Esophagus squamous epithelium (tissue), 4 donors: ENCODE measurements at regions not wholly inside any gene's neighbourhood (a gene's known extent, or its start where the extent isn't known, plus 50 kb on each side); places are given as distances from the start of the nearest gene placed in this dataset.

Source experiments
- CTCF ChIP-seq, 6 experiments: fragments of 450-650 bp in 4 of 6; fragments of 200-600 bp in 2 of 6; sonication (generic) in 2 of 6; IDR thresholded peaks; one replicate each; pipeline ENCODE4 v1.5.1; 2016 to 2019; ENCODE audit warnings: antibody characterized with exemption in 6 of 6, mild to moderate bottlenecking in 4 of 6, moderate library complexity in 4 of 6
- POLR2A ChIP-seq, 4 donors: fragments of 450-650 bp; IDR thresholded peaks; one replicate each; pipeline ENCODE4 v1.6.1; 2017; ENCODE audit warnings: antibody characterized with exemption in 4 of 4, mild to moderate bottlenecking in 4 of 4, moderate library complexity in 3 of 4

GRCh38 chr1:222940906-222941305 is 126.1 kb downstream of the DISP1 start:
- TF ChIP-seq POLR2A (IDR thresholded peaks at IDR 0.05) (no peak), CTCF (IDR thresholded peaks at IDR 0.05) (no peak)
